Activated CD4-positive, CD25-positive, alpha-beta regulatory T cell treated with anti-CD3 and anti-CD28 coated beads, Interleukin-2, amount 50 U/mL, for 16 hours (primary cell): ENCODE measurements at regions not wholly inside any gene's neighbourhood (a gene's known extent, or its start where the extent isn't known, plus 50 kb on each side); places are given as distances from the start of the nearest gene placed in this dataset.
"Not testable (repeated sequence)": the region's sequence is repeated elsewhere in the genome, so short reads cannot be mapped to it uniquely, and the experiment has no call there.

Source experiments
- DNase-seq: peaks from one replicate; pipeline ENCODE4 v3.0.0-alpha.2; 2020; ENCODE audit warnings: low read depth, low spot score

DNA sequence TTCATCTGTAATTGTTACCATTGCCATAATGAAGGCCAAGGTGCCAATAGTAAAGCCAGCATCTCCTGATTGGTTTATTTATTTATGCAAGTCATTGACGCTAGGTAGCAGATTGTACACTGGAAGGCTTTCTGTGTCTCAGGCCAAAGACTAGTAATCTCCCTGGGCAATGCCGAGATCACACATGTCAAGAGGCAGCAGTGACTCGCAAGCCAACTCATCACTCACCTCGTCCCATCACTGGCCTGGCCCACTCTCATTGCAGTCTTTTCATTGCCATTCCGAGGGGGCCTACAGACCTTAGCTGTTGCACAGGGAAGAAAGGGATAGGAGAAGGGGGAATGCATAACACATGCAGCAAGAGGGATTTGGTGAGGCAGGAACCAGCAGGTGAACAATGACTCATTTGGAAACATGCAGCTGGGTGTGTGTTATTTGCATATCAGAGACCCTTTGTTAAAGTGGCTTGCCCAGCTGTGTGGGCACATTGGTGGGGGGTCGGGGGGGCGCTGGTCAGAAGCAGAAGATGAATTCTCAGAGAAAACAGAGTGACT, 448.7 kb upstream of the HNRNPA3 start:
- no peak for DNase-seq

DNA sequence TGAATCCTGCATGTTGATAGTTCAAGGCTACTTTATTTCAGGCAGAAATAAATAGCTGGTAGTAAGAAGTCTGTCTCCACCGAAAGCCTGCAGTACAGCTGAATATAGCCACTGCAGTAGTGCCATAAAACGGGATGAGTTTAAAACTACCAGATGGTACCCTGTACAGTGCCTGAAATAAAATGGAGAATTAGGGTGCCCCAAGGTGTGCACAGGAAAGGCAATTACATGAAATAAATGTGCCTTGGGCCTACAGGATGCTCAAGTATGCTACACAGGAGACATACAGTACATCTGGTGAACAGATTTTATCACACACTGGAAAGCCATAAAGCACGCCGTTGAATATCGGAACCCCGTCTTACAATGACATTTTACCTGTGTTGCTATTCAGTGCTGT, 447.7 kb upstream of the HNRNPA3 start:
- DNase-seq = no peak

DNA sequence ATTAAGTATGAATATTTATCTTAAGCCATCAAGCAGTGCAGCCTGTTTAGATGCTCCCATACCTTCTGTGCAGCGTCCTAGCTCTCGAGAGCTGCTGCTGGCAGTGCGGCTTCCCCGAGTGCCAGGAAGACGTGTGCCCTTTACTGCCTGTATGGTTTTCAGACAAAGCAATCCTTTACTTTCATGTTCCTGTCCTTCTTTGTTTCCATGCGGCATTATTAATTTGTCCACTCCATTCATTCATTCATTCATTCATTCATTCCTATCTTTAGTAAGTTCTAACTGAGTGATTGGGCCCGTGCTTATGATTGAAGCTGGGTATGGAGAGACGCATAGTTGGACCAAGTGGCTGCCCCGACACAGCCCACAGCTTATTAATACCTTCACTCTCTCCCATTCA, 446.6 kb upstream of the HNRNPA3 start:
- no peak for DNase-seq

DNA sequence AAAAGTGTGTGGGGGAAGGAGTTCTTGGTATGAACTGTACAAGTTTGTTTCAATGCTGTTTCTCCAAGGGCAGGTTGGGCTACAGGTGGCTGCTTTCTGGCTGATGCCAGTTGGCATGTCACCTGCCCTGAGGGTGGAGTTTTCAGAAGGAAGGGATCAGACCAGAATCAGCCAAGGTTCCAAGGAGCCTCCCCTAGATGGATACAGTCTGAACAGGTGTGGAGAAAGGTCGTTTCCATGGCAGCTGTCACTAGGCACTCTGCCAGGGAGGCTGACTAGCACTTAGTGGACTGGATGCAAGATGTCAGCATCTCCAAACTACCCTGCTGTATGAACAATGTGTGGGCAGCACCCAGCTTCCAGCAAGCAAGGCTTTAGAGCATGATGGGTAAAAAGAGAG, 444.4 kb upstream of the HNRNPA3 start:
- no peak for DNase-seq

DNA sequence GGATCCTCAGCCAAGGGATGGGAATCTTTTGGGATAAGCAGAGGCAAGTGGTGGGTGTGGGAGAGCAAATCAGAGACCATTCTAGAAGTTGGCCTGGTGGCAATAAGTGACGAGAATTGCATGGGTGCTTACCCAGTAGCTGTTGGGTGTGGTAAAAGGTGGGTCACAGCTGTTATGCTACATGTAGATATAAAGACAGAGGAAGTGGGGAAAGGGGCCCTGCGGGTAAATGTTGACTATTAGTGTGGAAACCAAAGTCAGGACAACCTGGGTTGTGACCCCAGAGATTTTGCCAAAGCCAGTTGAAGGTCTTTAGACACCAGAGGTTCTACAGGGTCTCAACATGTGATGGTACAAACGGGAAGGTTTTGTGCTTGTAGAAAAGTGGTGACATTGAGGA, 443.6 kb upstream of the HNRNPA3 start:
- no peak for DNase-seq

DNA sequence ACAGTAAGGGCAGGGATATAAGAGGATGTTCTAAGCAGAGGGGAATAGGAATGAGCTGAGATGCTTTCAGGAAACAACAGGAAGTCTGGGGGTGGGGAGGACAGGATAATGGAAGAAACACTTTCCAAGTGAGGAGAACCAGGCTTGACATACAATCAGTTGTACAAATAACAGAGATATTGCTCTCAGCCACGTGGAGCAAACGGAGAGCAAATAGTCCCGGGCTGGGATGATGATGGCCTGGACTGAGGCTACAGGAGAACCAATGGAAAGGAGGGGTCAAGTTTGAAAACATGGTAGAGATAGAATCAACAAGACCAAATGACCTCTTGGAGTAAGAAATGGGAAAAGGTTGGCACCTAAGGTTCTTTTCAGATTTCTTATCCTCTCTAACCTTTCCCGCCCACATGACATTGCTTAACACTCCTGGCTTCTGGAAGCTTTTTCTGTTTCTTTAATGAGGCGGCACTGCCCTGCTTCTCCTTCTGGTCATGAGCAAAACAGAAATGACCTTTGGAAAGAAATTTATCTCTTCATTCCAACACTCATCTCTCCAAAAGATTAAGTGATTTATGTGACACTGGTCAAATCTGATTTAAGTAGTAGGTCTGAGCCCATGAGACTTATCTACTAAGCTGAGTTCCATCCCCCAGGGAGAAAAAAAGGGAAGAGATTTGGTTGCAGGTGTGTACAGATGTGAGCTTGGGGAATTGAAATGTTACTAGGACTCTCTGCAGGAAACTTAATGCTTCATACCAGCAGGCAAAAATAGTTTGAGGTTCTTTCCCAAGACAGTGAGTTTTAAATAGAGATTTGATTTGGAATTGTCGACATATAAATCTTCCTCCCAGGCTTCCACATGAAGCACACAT, 442.9 kb upstream of the HNRNPA3 start:
- DNase-seq = no peak

DNA sequence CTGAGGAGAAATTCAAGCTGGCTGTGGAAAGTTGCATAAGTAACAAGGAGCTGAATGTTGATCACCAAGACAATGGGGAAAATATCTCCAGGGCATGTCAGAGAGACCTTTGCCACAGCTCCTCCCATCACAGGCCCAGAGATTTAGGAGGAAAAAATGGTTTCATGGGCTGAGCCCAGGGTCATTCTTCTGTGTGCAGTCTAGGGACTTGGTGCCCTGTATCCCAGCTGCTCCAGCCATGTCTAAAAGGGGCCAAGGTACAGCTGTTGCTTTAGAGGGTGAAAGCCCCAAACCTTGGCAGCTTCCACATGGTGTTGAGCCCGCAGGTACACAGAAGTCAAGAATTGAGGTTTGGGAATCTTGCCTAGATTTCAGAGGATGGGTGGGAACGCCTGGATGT, 439.8 kb upstream of the HNRNPA3 start:
- DNase-seq = no peak

DNA sequence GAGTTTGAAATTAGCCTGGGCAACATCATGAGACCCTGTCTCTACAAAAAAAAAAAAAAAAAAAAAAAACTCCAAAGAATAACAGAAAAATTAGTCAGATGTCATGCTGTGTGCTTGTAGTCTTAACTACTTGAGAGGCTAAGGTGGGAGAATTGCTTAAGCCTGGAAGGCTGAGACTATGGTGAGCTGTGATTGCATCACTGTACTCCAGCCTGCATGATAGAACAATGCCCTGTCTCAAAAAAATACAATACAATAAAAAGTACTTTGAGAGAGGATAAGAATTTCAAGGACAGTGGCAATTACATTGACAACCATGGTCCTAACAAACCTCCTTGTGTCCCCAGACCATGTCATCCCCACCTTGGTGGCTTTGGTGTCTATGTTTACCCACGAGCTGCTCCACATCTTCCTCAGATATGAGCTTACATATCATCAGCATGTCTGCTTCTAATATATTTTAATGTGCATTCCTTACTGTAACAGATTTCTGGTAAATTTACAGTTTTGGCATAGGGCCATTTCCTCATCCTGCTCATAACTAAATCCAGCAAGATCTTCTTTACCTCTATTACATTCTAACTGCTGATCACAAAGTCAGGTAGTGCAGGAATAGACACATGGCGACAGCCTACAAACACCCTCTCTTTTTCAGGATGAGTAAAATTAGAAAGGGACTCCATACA, 437.7 kb upstream of the HNRNPA3 start:
- DNase-seq = no peak

DNA sequence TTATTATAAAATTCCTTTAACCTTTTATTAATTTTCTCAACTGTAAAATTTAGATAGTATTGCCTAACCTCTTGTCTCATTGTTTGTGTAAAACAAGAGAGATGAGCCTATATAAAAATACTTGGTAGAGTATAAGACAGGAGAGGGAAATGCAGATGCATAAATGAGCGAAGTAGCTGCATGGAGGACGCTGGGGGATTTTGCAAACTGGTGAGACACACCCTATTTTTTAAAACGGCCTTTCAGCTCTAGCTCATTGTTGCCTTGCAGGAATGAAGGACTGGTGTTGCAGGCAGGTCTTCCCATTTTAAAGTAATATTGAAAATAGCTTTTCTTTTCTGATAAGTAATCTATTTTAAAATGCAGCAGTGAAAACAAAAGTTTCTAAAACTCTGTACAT, 435.3 kb upstream of the HNRNPA3 start:
- DNase-seq = no peak

DNA sequence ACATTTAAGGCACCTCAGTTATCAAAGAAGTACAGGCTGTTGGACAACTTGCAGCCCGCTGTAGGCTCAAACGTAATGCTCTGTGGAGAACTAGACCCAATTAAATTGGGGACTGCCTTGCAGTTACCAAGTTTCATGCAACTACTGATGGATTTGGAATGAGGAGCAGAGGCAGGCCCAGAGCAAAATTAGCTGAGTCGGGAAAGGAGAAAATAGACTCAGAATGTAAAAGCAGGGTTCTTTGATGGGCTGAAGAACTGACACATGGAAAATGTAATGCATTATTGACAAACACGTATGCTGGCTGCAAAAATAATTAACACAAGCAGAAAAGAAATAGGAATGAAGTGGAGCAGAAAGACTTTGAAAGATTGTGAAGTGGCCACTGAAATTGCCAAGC, 432.7 kb upstream of the HNRNPA3 start:
- DNase-seq = no peak

DNA sequence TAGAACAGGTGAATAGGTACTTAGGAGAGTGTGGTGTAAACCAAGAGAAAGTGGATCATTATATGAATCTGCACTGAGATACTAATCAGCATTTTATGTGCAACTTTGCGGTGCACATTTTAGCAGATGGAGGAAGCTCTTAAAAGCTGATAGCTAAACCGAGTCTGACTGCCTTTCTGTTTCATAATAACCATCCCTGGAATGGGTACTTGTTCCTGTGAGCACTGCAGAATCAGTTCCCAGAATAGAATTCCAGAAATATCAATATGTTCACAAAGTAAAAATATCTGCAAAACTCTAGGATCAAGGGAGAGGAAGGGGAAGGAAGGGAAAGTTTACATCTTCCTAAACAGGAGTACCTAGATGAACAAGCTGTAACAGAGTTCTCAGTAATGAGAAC, 432.2 kb upstream of the HNRNPA3 start:
- no peak for DNase-seq

DNA sequence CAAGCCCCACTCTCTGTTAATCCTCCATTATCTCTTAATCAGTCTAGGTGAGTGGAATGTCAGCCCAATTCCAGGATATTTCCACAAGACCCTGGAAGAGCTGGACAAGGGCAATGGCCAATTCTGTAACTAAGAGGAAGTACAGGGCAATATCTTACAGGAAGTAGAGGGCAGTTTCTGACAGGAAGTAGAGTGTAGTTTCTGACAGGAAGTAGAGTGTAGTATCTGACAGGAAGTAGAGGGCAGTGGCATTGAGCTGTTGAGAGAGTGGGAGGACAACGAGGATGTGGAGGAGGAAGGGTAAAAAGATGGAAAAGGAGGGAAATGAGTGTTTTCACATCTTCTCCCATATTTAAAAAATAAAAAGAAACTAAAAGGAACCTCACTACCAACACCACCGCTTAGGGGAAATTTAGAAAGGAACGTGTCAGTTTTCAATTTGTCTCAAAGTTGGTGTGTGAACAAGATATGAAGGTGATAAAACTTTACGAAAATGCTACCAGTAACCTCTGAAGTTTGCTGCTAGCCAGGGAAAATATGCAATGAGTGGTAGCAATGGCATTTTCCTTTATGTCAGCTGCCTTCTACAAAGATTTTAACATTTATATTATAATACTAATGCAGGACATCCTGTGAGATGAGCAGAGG, 430.9 kb upstream of the HNRNPA3 start:
- DNase-seq = no peak

DNA sequence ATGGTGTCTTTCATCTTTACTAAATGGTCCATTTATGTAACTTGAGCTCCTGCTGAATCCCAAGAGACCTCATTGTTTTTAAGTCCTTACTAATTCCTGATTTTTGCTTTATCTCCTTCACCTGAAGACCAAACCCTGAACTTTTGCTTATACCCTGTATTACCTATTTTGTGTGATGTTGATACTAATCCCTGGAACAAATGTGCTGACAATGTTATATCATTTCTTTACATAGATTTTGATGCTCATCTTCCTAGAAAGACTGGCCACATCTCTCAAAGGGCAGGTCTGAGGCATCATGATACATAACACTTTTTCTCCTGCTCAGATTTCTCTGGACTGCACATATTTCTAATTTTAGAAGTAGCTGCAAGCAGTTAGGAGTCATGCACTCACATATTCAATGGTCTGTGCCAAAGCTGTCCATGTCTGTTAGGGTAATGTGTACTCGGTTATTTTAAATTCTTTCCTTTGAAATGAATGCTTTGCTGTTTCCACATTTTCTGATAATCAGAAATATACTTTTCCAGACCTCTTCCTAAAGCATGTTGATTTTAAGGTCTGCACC, 427.9 kb upstream of the HNRNPA3 start:
- DNase-seq = no peak

DNA sequence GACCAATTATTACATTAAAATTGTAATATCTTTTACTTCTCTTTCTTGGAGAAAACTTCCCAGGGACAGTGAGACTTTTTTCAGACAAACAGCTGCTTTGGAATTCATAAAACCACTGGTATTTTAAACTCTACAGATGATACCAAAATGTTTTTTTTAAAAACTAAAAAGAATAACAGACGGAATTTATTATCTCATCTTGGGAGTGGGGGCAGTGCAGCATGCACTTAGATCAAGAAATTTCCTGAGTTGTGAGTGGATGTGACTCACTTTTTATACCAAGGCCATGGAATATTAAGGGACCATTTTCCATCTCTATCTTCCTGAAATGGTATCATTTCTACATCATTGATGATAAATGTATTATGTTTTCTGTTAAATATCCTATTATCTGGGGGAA, 422.8 kb upstream of the HNRNPA3 start:
- DNase-seq = no peak

DNA sequence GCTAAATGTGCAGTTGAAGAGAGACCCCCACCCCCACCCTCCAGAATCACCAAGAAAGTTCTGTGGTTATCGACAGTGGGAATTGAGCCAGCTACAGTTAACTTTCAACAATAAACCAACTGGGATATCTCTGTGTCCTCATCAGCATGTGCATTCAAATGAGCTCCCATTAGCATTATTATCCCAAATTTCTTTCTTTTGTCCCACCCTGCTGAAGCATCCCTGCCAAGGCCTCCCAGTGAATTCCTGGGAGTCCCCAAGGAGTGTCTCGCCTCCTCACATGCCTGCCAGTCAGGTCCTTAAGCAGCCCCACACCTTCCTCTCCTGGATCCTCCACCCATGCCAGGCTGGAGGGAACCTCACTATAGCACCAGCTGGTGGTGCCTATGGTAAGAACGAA, 422.1 kb upstream of the HNRNPA3 start:
- no peak for DNase-seq

DNA sequence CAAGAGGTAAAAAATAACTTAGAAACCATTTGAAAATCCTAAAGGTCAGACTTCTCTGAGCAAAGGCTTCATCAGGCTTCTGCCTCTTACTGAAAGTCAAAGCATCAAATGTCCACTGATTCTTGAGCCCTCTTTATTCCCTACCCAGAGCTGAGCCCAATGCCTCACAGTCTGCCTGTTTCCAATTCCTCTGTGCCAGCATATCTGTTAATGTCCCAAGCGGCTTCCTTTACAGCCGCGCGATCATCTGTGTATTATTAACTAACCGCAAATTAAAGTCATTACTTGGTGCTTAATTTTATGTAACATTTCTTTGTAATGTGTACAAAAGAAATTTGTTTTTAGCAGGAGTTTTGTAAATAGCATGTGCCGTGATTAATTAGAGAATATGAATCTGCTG, 418.8 kb upstream of the HNRNPA3 start:
- DNase-seq = no peak

DNA sequence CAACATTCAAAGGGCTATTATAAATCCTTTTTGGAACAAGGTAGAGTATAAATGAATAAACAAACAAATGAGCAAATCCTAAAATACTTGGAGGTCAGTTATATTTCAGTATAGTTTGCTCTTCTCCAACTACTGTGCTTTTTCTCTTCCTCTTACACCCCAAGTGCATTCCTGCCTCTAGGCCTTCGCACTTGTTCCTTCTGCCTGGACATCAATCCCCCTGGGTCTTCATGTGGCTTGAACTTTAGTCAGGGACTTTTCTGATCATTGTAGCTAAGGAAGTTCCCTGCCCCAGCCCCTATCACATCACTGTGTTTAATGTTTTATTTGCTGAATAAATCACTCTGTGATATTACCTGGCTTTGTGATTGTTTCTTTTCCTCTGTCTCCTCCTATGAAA, 418.2 kb upstream of the HNRNPA3 start:
- DNase-seq = no peak

DNA sequence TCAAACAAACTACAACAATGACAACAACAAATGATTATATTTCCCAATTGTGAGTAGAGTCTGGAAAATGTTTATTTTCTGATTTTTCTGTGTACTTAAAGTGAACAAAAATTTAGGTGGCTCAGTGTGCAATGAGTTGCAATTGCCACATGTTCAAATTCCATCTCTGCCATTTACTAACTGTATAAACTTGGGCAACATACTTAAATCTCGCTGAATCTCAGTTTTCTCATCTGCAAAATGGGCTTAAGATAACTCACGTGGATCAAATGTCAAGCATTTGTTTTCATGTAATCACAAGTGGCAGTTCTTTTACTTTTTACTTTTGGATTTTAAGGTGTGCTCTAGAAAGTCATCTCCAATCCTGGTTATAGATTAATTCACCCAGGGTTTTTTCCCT, 416.8 kb upstream of the HNRNPA3 start:
- no peak for DNase-seq

DNA sequence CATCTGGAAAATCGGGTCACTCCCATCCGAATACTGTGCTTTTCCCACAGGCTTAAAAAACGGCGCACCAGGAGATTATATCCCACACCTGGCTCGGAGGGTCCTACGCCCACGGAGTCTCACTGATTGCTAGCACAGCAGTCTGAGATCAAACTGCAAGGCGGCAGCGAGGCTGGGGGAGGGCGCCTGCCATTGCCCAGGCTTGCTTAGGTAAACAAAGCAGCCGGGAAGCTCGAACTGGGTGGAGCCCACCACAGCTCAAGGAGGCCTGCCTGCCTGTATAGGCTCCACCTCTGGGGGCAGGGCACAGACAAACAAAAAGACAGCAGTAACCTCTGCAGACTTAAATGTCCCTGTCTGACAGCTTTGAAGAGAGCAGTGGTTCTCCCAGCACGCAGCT, 415.9 kb upstream of the HNRNPA3 start:
- DNase-seq = not testable (repeated sequence)

DNA sequence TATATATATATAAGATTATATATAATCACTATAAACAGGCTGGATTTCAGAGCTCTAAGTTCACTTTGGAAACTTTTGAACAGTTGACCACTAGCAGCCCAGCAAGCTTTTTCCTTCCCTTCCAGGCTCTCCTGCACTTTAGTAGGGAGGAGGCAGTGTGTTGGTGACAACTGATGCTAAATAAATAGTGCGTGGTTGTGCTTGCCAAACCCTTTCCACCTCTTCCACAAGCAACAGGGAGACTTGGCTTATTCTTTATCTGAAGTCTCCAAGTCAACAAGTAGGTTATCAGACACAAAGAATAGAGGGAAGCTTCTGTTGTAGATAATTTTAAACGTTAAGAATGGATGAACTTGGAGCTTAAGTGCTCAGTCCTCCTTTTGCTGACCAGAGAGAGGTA, 408.2 kb upstream of the HNRNPA3 start:
- no peak for DNase-seq

DNA sequence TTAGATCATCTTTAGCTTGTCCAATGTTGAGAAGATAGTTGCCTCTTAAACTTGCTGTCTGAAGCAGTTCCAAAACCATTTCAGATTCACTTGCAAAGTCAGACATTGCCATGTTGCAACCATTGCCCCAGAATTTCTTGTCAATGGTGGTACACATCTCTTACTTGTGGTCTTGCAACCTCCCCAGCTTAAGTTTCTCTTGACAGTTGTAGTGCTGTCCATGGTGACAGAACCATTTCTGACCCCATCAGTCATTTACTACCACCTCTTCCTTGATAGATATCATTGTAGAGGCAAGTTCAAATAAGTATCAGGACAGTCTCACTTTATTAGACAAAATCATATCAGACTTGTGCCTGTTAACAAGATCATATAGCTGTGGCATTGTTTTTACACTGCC, 407.2 kb upstream of the HNRNPA3 start:
- DNase-seq = no peak

DNA sequence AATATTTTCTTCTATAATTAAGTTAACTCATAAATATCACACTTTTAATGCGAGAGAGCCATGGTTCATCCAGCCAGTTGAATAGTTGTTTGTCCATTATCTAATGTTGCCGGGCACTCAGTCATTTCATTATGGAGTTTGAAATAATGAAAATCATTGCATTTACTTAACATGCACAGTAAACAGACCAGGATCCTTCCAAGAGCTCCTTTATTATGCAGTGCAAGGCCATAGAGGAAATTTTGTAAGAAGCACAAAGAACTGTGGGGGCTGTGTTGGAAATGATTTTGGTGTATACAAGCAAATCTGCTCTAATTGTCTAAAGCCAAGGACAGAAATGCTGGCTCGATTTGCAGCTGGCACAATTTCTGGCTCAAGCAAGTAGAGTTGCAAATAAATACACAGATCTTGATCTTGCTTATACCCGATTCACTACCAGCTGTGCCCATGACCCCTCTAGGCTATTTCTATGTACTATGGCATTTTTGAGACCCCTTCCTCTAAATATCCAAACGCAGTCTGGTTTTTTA, 400.3 kb upstream of the HNRNPA3 start:
- no peak for DNase-seq
